C4-2B (cell line): ENCODE measurements at regions not wholly inside any gene's neighbourhood (a gene's known extent, or its start where the extent isn't known, plus 50 kb on each side); places are given as distances from the start of the nearest gene placed in this dataset.

Experiments used
- CTCF ChIP-seq: fragments of 450-650 bp; conservative IDR thresholded peaks from 2 replicates; pipeline ENCODE4 v1.5.1; 2017; ENCODE audit warnings: mild to moderate bottlenecking
- ZFX ChIP-seq: fragments of 450-650 bp; IDR thresholded peaks from 2 replicates; pipeline ENCODE4 v1.6.1; 2017

- TF ChIP-seq CTCF, result no peak
- no peak for TF ChIP-seq ZFX
These were observed 294.7 kb downstream of the ZSWIM6 start for GRCh38 chr5:61626639-61627282.
